HG03175 (cell line): ENCODE measurements at regions not wholly inside any gene's neighbourhood (a gene's known extent, or its start where the extent isn't known, plus 50 kb on each side); places are given as distances from the start of the nearest gene placed in this dataset.

ENCODE experiments used
- ATAC-seq: cut with Tn5 transposase; IDR thresholded peaks from one replicate; pipeline ENCODE4 v1.9.1; 2021; ENCODE audit warnings: mild to moderate bottlenecking, moderate library complexity; ENCODE audit not compliant: unreplicated experiment

GRCh38 chr6:148140772-148141557 is 201.7 kb upstream of the SASH1 start:
- no peak for ATAC-seq

DNA sequence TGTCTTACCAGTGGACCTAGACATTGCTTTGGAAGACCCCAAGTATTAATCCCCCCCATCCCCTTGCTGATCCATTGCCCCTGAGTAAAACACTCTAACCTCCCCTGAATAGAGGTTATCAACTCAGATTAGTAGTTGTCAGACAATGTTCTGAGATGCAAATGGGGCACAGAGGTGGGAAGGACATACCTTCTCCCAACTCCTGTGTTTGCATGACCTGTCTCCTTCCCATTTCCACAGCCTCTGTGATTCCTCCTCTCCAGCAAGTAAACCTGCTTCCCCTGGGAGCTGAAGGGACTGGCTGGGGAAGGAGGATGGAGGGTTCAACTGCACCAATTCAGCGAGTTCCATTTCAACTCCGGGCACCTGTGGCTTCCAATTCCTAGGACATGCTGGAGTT is 199.8 kb upstream of the SASH1 start:
- no peak for ATAC-seq

DNA sequence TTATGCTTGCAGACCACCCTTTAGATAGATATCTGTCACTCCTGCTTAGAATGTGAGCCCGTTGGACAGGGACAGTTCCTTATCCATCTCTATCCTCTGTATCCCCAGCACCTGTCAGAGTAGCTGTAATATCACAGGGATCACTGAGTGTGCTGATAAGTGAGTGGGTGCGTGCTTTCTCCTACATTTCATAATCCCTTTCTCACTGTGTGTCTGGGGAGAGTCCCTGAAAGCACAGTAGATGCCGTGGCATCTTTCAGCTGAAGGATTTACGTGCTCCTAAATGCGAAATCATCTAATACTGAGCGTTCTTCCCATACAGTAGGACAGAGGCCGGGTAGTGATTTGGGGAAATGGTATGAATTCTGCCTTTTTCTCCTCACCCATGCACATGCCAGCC is 198.9 kb upstream of the SASH1 start:
- ATAC-seq: no peak

GRCh38 chr6:148144917-148145521 is 197.6 kb upstream of the SASH1 start:
- peak; percentile 77 for ATAC-seq

GRCh38 chr6:148146717-148147462 is 195.7 kb upstream of the SASH1 start:
- peak; percentile 46 for ATAC-seq

DNA sequence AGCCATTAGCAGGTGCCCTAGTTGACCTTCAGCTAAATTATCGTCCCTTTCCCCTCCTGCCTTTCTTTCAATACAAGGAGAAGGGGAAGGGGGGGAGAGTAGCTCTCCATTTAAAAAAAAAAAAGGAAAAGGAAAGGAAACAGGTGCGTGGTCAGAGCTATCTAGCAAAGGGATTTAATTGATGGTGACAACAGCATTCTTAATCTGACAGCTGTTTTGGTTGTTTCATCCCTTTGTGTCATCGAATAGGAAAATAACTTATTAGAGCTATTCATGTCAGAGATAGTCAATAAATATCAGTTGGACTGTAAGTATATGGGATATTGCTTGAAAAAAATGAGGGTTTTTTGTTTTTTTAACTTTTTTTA is 195.2 kb upstream of the SASH1 start:
- ATAC-seq: no peak

DNA sequence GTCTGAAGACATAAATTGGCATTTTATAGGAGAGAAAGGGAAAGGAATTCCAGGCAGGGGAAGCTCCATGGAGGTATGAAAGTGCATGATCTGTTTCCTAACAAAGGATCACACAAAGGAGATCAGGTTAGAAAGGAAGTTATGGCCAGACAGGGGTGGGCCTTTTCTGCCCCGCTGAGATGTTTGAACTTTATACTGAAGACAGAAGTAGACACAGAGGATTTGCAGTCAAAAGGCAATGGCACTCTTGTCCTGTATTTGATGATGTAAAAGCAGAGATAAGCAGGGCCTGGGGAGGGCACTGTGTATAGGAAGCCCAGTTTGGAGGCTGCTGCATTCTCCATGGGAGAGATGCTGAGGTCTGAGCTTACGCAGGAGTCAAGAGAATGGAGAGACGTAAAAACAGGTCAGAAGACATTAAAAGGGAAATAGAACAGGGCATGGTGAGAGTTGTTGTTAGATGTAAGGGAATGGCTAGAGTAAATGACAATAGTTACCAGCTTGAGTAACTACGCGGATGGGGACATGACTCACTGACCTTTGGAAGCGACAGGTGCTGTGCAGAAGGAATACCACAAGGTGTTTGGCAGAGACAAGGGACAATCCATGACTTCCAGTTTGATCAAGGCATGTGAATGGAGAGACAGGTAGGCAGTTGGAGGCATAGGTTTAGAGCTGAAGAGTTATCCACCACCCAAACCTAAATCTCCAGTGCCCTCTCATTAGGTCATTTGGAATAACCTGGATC is 190.6 kb upstream of the SASH1 start:
- no peak for ATAC-seq

GRCh38 chr6:148154668-148155067 is 188.0 kb upstream of the SASH1 start:
- no peak for ATAC-seq

DNA sequence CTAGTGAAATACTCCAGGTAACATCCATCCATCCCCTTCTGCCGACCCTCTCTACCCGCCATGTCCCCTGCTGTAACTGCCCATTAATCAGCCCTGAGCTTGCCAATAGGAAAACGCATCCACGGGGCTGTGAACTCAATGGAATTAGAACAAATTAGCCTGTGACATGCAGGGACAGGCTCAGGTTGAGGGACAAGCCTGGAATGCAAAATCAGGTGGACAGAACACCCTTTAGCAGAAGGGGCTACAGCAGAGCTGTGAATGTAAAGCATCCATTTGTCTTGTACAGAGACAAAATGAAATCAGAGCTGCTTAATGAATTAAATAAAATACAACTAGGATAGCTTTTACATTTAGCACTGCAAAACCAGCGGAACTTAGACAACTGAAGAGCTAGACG is 187.3 kb upstream of the SASH1 start:
- no peak for ATAC-seq

- ATAC-seq: no peak
Measured at GRCh38 chr6:148157841-148158240, 184.8 kb upstream of the SASH1 start.

GRCh38 chr6:148164645-148165044 is 178.0 kb upstream of the SASH1 start:
- ATAC-seq: no peak

- peak; percentile 59 for ATAC-seq
Measured at GRCh38 chr6:148166339-148166968, 176.2 kb upstream of the SASH1 start.

GRCh38 chr6:148169706-148170105 is 172.9 kb upstream of the SASH1 start:
- ATAC-seq: no peak

DNA sequence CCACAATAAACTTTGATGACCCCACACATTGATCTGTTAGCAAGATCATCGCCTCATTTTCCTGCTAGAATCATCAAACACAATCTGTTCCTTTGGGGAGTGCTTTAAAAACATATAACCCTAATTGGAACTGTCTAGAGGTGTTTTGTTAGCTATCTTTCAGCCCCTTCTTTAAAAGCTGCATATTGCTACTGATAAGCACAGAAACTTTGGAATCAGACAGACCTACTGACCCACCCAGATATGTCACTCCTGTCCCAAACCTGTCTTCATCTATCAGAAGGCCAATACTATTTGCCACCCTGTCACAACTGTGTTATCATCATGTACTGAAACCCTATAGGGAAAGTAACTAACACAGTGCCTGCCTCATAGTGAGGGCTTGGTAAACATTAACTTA is 172.4 kb upstream of the SASH1 start:
- ATAC-seq: no peak

- no peak for ATAC-seq
Measured at GRCh38 chr6:148173548-148173947, 169.1 kb upstream of the SASH1 start.

GRCh38 chr6:148175550-148176188 is 167.0 kb upstream of the SASH1 start:
- ATAC-seq: no peak

DNA sequence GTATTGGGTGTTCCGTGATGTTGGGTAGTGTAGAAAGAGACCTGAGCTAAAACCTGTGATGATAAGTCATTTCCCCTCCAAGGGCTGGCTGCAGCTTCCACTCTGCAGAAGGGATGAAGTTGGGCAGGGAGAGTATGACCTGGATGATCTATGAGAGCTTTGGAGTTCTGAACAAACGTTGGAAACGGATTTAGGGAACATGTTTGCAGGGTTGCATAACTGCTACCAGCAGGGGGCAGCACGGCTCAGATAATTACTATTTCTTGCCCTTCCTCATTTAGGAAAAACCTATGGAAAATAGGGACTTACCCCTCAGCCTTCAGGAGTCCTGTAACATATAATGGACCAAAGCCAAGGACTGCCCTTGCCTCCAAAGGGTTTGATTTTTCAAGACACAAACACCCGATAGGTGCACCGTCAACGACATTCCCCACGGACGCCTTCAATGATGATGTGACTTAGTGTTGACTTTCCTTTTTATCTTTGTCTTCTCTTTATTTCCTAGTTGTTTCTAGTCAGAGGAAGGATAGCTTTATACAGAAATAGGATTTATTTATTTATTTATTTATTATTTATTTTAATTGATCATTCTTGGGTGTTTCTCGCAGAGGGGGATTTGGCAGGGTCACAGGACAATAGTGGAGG is 164.9 kb upstream of the SASH1 start:
- ATAC-seq: peak; percentile 49

DNA sequence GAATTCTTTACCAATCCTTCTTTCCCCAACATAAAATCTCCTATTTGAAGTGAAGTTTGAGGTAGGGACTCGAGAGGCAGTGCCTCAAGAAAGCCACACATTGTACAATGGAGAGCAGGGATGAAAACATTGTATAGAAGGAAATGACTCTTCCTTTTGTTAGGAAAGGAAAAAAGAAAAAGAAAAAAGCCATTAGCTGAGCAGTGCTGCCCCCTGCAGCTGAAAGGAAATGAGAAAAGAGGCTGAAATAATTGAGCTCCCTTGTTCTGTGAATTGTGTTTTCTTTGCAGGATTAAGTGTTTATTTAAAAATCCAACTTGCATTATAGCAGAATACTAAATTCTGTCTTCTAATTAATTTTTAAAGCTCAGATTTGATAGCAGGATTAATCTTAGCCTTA is 162.9 kb upstream of the SASH1 start:
- ATAC-seq: no peak

- no peak for ATAC-seq
Measured at GRCh38 chr6:148182378-148182777, 160.3 kb upstream of the SASH1 start.

GRCh38 chr6:148183776-148184175 is 158.9 kb upstream of the SASH1 start:
- ATAC-seq: no peak
